H1 (cell line): ENCODE measurements at regions not wholly inside any gene's neighbourhood (a gene's known extent, or its start where the extent isn't known, plus 50 kb on each side); places are given as distances from the start of the nearest gene placed in this dataset.

Experiments
- CREB1 ChIP-seq: IDR thresholded peaks from 2 replicates; pipeline ENCODE4 v1.6.1; 2012; ENCODE audit warnings: inconsistent platforms
- FOSL1 ChIP-seq: IDR thresholded peaks from 2 replicates; pipeline ENCODE4 v1.6.1; 2011; ENCODE audit warnings: mild to moderate bottlenecking, low read depth, low read length, moderate library complexity; ENCODE audit not compliant: insufficient read depth
- GABPA ChIP-seq: IDR thresholded peaks from 2 replicates; pipeline ENCODE4 v1.6.1; 2011; ENCODE audit warnings: mild to moderate bottlenecking, low read length, moderate library complexity, borderline replicate concordance; ENCODE audit not compliant: insufficient read depth
- NANOG ChIP-seq: IDR thresholded peaks from 2 replicates; pipeline ENCODE4 v1.6.1; 2011; ENCODE audit warnings: low read length, low read depth, mild to moderate bottlenecking, inconsistent platforms; ENCODE audit not compliant: insufficient read depth, poor library complexity, severe bottlenecking
- POLR2AphosphoS5 ChIP-seq: IDR thresholded peaks from 2 replicates; pipeline ENCODE4 v1.6.1; 2011; ENCODE audit warnings: low read depth, low read length
- POU5F1 ChIP-seq: IDR thresholded peaks from 2 replicates; pipeline ENCODE4 v1.6.1; 2011; ENCODE audit warnings: low read depth, mild to moderate bottlenecking, low read length, moderate library complexity
- RAD21 ChIP-seq, 2 experiments: IDR thresholded peaks in 1 of 2; conservative IDR thresholded peaks in 1 of 2; 2 replicates each; pipeline ENCODE4 v1.6.1; 2011; ENCODE audit warnings: low read depth in 2 of 2, low read length in 2 of 2, improper control_type of control experiment in 1 of 2, inconsistent platforms in 1 of 2, mild to moderate bottlenecking in 1 of 2, moderate library complexity in 1 of 2
- RFX5 ChIP-seq: IDR thresholded peaks from 2 replicates; pipeline ENCODE4 v1.6.1; 2011; ENCODE audit warnings: low read depth, low read length, improper control_type of control experiment, borderline replicate concordance
- RNF2 ChIP-seq: fragments of 200-900, 300-1000 bp; sonication (generic); IDR thresholded peaks from 2 replicates; pipeline ENCODE4 v1.7.1; 2016; ENCODE audit warnings: borderline replicate concordance, low read depth, mild to moderate bottlenecking, antibody characterized with exemption, low read length; ENCODE audit not compliant: poor library complexity, severe bottlenecking; ENCODE audit errors: missing control alignments
- SP1 ChIP-seq: IDR thresholded peaks from 2 replicates; pipeline ENCODE4 v1.6.1; 2011; ENCODE audit warnings: low read depth, low read length
- ZNF274 ChIP-seq: IDR thresholded peaks from 2 replicates; pipeline ENCODE4 v1.7.0; 2012; ENCODE audit warnings: low read length, borderline replicate concordance; ENCODE audit errors: extremely low read depth
- TF ChIP-seq, protein P1 (sequence below): fragments of 300-600 bp; sonication (generic); IDR thresholded peaks from 2 replicates; pipeline ENCODE4 v1.7.1; 2012; ENCODE audit warnings: low read length, moderate library complexity, mild to moderate bottlenecking, inconsistent platforms; ENCODE audit not compliant: insufficient replicate concordance

DNA sequence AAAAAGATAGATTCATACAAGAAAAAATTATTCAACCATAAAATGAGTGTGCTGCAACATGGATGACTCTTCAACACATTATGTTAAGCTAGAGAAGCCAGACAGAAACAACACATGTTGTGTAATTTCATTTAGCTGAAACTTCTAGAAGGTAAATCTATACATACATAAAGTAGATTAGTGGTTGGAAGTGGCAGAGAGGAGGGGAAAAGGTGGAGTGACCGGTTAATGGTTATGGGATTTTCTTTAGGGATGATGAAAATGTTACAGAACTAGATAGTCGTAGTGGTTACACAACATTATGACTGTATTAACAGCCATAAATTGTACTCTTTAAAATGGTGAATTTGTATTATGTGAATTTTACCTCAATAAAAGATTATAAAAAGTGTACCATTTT, 304.1 kb upstream of the SLC35B3 start (continued):
- TF ChIP-seq, protein P1, sequence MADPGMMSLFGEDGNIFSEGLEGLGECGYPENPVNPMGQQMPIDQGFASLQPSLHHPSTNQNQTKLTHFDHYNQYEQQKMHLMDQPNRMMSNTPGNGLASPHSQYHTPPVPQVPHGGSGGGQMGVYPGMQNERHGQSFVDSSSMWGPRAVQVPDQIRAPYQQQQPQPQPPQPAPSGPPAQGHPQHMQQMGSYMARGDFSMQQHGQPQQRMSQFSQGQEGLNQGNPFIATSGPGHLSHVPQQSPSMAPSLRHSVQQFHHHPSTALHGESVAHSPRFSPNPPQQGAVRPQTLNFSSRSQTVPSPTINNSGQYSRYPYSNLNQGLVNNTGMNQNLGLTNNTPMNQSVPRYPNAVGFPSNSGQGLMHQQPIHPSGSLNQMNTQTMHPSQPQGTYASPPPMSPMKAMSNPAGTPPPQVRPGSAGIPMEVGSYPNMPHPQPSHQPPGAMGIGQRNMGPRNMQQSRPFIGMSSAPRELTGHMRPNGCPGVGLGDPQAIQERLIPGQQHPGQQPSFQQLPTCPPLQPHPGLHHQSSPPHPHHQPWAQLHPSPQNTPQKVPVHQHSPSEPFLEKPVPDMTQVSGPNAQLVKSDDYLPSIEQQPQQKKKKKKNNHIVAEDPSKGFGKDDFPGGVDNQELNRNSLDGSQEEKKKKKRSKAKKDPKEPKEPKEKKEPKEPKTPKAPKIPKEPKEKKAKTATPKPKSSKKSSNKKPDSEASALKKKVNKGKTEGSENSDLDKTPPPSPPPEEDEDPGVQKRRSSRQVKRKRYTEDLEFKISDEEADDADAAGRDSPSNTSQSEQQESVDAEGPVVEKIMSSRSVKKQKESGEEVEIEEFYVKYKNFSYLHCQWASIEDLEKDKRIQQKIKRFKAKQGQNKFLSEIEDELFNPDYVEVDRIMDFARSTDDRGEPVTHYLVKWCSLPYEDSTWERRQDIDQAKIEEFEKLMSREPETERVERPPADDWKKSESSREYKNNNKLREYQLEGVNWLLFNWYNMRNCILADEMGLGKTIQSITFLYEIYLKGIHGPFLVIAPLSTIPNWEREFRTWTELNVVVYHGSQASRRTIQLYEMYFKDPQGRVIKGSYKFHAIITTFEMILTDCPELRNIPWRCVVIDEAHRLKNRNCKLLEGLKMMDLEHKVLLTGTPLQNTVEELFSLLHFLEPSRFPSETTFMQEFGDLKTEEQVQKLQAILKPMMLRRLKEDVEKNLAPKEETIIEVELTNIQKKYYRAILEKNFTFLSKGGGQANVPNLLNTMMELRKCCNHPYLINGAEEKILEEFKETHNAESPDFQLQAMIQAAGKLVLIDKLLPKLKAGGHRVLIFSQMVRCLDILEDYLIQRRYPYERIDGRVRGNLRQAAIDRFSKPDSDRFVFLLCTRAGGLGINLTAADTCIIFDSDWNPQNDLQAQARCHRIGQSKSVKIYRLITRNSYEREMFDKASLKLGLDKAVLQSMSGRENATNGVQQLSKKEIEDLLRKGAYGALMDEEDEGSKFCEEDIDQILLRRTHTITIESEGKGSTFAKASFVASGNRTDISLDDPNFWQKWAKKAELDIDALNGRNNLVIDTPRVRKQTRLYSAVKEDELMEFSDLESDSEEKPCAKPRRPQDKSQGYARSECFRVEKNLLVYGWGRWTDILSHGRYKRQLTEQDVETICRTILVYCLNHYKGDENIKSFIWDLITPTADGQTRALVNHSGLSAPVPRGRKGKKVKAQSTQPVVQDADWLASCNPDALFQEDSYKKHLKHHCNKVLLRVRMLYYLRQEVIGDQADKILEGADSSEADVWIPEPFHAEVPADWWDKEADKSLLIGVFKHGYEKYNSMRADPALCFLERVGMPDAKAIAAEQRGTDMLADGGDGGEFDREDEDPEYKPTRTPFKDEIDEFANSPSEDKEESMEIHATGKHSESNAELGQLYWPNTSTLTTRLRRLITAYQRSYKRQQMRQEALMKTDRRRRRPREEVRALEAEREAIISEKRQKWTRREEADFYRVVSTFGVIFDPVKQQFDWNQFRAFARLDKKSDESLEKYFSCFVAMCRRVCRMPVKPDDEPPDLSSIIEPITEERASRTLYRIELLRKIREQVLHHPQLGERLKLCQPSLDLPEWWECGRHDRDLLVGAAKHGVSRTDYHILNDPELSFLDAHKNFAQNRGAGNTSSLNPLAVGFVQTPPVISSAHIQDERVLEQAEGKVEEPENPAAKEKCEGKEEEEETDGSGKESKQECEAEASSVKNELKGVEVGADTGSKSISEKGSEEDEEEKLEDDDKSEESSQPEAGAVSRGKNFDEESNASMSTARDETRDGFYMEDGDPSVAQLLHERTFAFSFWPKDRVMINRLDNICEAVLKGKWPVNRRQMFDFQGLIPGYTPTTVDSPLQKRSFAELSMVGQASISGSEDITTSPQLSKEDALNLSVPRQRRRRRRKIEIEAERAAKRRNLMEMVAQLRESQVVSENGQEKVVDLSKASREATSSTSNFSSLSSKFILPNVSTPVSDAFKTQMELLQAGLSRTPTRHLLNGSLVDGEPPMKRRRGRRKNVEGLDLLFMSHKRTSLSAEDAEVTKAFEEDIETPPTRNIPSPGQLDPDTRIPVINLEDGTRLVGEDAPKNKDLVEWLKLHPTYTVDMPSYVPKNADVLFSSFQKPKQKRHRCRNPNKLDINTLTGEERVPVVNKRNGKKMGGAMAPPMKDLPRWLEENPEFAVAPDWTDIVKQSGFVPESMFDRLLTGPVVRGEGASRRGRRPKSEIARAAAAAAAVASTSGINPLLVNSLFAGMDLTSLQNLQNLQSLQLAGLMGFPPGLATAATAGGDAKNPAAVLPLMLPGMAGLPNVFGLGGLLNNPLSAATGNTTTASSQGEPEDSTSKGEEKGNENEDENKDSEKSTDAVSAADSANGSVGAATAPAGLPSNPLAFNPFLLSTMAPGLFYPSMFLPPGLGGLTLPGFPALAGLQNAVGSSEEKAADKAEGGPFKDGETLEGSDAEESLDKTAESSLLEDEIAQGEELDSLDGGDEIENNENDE: no peak
- TF ChIP-seq POLR2AphosphoS5: no peak
- TF ChIP-seq RNF2: no peak
- TF ChIP-seq RFX5: no peak
- TF ChIP-seq RAD21 (IDR thresholded peaks at IDR 0.05 in 1 of 2, conservative IDR thresholded peaks at IDR 0.05 in 1 of 2; ENCODE audit: low read depth in 2 of 2, low read length in 2 of 2): no peak
- no peak for TF ChIP-seq CREB1
- TF ChIP-seq ZNF274: no peak
- no peak for TF ChIP-seq GABPA
- TF ChIP-seq NANOG: no peak
- no peak for TF ChIP-seq POU5F1
- no peak for TF ChIP-seq SP1
- TF ChIP-seq FOSL1: no peak
